Sigmoid colon (tissue), 6 donors: ENCODE measurements at regions not wholly inside any gene's neighbourhood (a gene's known extent, or its start where the extent isn't known, plus 50 kb on each side); places are given as distances from the start of the nearest gene placed in this dataset.

Experiments used
- DNase-seq: peaks from one replicate; pipeline ENCODE4 v3.0.0-alpha.2; 2019
- H3K27ac ChIP-seq, 4 donors: fragments of 200-600 bp; sonication (generic); one replicate each; pipeline ENCODE4 v1.5.1; 2016 to 2019; ENCODE audit warnings: mild to moderate bottlenecking in 1 of 4
- H3K27me3 ChIP-seq, 3 donors: fragments of 200-600 bp; sonication (generic); one replicate each; pipeline ENCODE4 v1.5.1; 2019; ENCODE audit warnings: mild to moderate bottlenecking in 1 of 3
- H3K36me3 ChIP-seq, 4 donors: fragments of 200-600 bp; sonication (generic); one replicate each; pipeline ENCODE4 v1.5.1; 2016 to 2019
- H3K4me1 ChIP-seq, 4 donors: fragments of 200-600 bp; sonication (generic); one replicate each; pipeline ENCODE4 v1.5.1; 2017 to 2019
- H3K4me3 ChIP-seq, 4 donors: fragments of 200-600 bp; sonication (generic); one replicate each; pipeline ENCODE4 v1.5.1; 2017 to 2019; ENCODE audit warnings: mild to moderate bottlenecking in 2 of 4, moderate library complexity in 1 of 4
- H3K9me3 ChIP-seq, 4 donors: fragments of 200-600 bp in 3 of 4; sonication (generic) in 3 of 4; one replicate each; pipeline versions ENCODE4 v1.5.1 to v1.6.1; 2013 to 2019
- EP300 ChIP-seq, 4 donors: sonication (generic); formaldehyde crosslinking; IDR thresholded peaks; one replicate each; pipeline ENCODE4 v1.6.1; 2017; ENCODE audit warnings: antibody characterized with exemption in 4 of 4
- POLR2A ChIP-seq, 2 donors: fragments of 450-650 bp; IDR thresholded peaks; one replicate each; pipeline ENCODE4 v1.6.1; 2016; ENCODE audit warnings: antibody characterized with exemption in 2 of 2, mild to moderate bottlenecking in 2 of 2, moderate library complexity in 2 of 2
- POLR2AphosphoS5 ChIP-seq, 4 donors: sonication (generic); formaldehyde crosslinking; IDR thresholded peaks; one replicate each; pipeline ENCODE4 v1.6.1; 2017; ENCODE audit warnings: antibody characterized with exemption in 4 of 4
- WGBS, 2 donors: extraction: QIAGEN DNeasy Blood & Tissue Kit; methylation state at CpG; one replicate each; pipeline ENCODE4 v1.1.7; 2013; 5-methylcytosine and 5-hydroxymethylcytosine counted together
- intact Hi-C: fragments of 100-400 bp; cut with DNase I; formaldehyde crosslinking; loops from one replicate; pipeline ENCODE4 v1.15.1; 2023
- TF ChIP-seq, protein P1 (sequence below), 4 experiments: fragments of 450-650 bp in 3 of 4; fragments of 200-600 bp in 1 of 4; IDR thresholded peaks; one replicate each; pipeline ENCODE4 v1.5.1; 2016 to 2019; ENCODE audit warnings: antibody characterized with exemption in 4 of 4, mild to moderate bottlenecking in 3 of 4, moderate library complexity in 2 of 4
- donor health status: healthy with polysubstance abuse.
- donor health status: healthy.

DNA sequence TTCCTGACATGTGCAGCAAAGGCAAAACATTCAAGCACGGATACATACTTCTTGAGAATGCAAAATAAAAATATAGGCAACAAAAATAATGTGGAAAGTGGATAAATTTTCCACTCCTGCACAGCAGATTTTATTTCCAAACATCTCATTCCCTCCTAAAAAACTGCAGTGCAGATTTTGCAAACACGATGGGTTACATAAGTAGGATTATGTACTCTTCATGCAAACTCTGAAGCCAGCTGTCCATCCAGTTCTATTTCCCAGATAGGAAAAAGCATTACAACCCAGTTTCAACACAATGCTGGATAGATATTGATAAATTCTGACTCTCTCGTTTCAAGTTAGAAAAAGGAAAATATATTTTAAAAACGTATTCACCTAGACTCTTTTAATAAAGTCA lies 52.7 kb upstream of the CCNG1 start:
- H3K9me3 ChIP-seq = no peaks in the 10 kb centered on the region
- WGBS, 2 donors = 83 to 86% methylated on average over 4 of the region's 4 CpGs
- H3K36me3 ChIP-seq = no peaks in the 10 kb centered on the region
- H3K27me3 ChIP-seq = no peaks in the 10 kb centered on the region
- no peaks in the 10 kb centered on the region for H3K4me1 ChIP-seq
- H3K4me3 ChIP-seq = no peak overlapping the region
- intact Hi-C loops = no loop called here
- DNase-seq = no peak
- H3K27ac ChIP-seq = no peak overlapping the region
- TF ChIP-seq, protein P1, sequence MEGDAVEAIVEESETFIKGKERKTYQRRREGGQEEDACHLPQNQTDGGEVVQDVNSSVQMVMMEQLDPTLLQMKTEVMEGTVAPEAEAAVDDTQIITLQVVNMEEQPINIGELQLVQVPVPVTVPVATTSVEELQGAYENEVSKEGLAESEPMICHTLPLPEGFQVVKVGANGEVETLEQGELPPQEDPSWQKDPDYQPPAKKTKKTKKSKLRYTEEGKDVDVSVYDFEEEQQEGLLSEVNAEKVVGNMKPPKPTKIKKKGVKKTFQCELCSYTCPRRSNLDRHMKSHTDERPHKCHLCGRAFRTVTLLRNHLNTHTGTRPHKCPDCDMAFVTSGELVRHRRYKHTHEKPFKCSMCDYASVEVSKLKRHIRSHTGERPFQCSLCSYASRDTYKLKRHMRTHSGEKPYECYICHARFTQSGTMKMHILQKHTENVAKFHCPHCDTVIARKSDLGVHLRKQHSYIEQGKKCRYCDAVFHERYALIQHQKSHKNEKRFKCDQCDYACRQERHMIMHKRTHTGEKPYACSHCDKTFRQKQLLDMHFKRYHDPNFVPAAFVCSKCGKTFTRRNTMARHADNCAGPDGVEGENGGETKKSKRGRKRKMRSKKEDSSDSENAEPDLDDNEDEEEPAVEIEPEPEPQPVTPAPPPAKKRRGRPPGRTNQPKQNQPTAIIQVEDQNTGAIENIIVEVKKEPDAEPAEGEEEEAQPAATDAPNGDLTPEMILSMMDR (IDR thresholded peaks at IDR 0.05) = no peak
- TF ChIP-seq POLR2A (IDR thresholded peaks at IDR 0.05) (no peak), EP300 (IDR thresholded peaks at IDR 0.05) (no peak), POLR2AphosphoS5 (IDR thresholded peaks at IDR 0.05) (no peak)

DNA sequence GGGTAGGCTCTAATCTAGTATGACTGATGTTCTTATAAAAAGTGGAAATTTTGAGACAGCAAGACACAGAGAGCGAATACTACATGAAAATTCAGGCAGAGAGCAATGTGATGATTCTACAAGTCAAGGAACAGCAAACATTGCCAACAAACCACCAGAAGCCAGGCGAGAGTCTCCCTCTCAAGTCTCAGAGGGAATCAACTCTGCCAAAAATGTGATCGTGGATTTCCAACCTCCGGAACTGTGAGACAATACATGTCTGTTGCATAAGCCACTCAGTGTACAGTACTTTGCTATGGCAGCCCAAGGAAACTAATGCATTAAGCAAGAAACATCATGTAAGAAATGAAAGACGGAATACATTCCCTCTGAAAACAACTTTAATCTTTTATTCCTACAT lies 52.1 kb upstream of the CCNG1 start:
- Histone ChIP-seq H3K9me3 (peaks cover 0 to 2% (median 0%) of the 10 kb centered on the region in 4 donors), H3K27ac (no peak overlapping the region), H3K4me3 (no peak overlapping the region), H3K27me3 (no peaks in the 10 kb centered on the region), H3K4me1 (no peaks in the 10 kb centered on the region), H3K36me3 (no peaks in the 10 kb centered on the region)
- TF ChIP-seq, protein P1 (IDR thresholded peaks at IDR 0.05) = no peak
- TF ChIP-seq POLR2A (IDR thresholded peaks at IDR 0.05) (no peak), POLR2AphosphoS5 (IDR thresholded peaks at IDR 0.05) (no peak), EP300 (IDR thresholded peaks at IDR 0.05) (no peak)
- intact Hi-C loops = no loop called here
- 83 to 86% methylated on average over 5 of the region's 5 CpGs for WGBS, 2 donors
- DNase-seq = no peak

DNA sequence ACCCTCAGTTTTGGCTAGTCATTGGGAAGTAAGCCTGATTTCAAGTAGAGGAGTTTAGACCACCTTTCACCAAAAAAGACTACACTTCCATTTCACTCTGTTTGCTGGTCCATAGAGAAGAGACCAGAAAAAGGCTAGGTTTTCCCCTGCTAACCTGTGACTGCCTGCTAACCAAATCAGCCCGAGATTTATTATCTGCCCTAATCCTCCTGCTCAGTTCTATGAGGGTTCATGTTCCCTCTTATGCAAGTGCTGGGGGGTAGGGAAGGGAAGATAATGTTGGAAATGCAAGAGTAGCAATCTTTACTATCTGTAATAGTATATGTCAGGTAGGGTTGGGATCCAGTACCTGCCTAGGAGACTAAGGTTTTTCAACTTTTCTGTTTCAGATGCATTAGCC lies 51.6 kb upstream of the CCNG1 start:
- H3K4me3 ChIP-seq = no peak overlapping the region

DNA sequence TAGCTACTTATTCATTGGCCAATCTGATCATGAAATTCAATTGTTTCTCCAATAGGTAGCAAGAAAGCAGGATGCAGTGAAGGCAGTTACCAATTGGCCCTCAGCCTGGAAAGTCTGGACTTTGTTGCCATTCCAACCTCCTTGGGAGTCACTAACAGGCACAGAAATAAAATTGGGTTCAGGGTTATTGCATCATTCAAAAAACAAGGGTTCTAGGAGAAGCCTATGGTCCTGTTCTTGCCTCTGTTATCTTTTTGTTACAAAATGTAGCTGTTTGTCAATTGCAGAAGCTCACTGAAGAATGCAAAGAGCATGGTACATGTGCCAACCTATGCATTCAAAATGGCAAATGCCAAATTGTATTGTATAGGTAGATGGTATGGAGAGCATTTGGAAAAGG lies 51.0 kb upstream of the CCNG1 start:
- H3K4me3 ChIP-seq = no peak overlapping the region
- no peaks in the 10 kb centered on the region for H3K36me3 ChIP-seq
- peaks cover 0 to 6% (median 0%) of the 10 kb centered on the region in 4 donors for H3K9me3 ChIP-seq
- no peaks in the 10 kb centered on the region for H3K4me1 ChIP-seq
- DNase-seq = no peak
- H3K27ac ChIP-seq = no peak overlapping the region
- intact Hi-C loops = no loop called here
- TF ChIP-seq EP300 (IDR thresholded peaks at IDR 0.05) (no peak), POLR2A (IDR thresholded peaks at IDR 0.05) (no peak), POLR2AphosphoS5 (IDR thresholded peaks at IDR 0.05) (no peak)
- TF ChIP-seq, protein P1 (IDR thresholded peaks at IDR 0.05) = no peak
- no peaks in the 10 kb centered on the region for H3K27me3 ChIP-seq

More for the DNA sequence above, 51.6 kb upstream of the CCNG1 start:
- DNase-seq = no peak
- H3K9me3 ChIP-seq = peaks cover 0 to 6% (median 0%) of the 10 kb centered on the region in 4 donors
- H3K36me3 ChIP-seq = no peaks in the 10 kb centered on the region
- intact Hi-C loops = no loop called here
- H3K27ac ChIP-seq = no peak overlapping the region
- no peaks in the 10 kb centered on the region for H3K27me3 ChIP-seq
- H3K4me1 ChIP-seq = no peaks in the 10 kb centered on the region
- no peak for TF ChIP-seq POLR2A (IDR thresholded peaks at IDR 0.05)
- TF ChIP-seq, protein P1 (IDR thresholded peaks at IDR 0.05) = no peak
- no peak for TF ChIP-seq EP300 (IDR thresholded peaks at IDR 0.05)
- no peak for TF ChIP-seq POLR2AphosphoS5 (IDR thresholded peaks at IDR 0.05)
- 79% methylated on average over 1 of the region's 1 CpG for WGBS, 2 donors

DNA sequence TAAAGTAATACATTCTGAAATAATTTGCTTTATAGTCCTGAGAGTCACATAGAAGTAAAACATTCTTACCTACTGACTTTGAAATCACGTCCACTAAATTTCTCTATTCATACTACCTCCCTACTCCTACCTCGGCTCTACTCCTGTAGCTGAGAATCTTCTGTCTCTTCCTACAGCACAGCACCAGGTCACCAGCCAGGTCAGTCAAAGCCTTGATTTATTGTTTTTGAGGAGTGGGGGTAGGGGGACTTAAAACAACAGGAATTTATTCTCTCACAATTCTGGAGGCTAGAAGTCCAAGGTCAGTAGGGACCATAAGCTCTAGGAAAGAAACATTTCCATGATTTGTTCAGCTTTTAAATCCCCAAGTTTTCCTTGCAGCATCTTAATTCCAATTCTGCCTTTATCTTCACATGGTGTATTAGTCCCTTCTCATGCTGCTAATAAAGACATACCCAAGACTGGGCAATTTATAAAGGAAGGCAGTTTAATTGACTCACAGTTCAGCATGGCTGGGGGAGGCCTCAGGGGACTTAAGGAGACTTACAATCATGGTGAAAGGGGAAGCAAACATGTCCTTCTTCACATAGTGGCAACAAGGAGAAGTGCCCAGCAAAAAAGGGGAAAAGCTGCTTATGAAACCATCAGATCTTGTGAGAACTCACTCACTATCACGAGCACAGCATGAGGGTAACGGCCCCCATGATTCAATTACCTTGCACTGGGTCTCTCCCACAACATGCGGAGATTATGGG lies 49.6 kb upstream of the CCNG1 start:
- intact Hi-C loops = no loop called here
- Histone ChIP-seq H3K4me3 (no peak overlapping the region), H3K4me1 (no peaks in the 10 kb centered on the region), H3K36me3 (no peaks in the 10 kb centered on the region), H3K27ac (no peak overlapping the region), H3K27me3 (no peaks in the 10 kb centered on the region), H3K9me3 (peaks cover 0 to 6% (median 0%) of the 10 kb centered on the region in 4 donors)
- no peak for TF ChIP-seq POLR2AphosphoS5 (IDR thresholded peaks at IDR 0.05)
- TF ChIP-seq, protein P1 (IDR thresholded peaks at IDR 0.05) = no peak
- TF ChIP-seq EP300 (IDR thresholded peaks at IDR 0.05) = no peak
- no peak for TF ChIP-seq POLR2A (IDR thresholded peaks at IDR 0.05)
- WGBS, 2 donors = 81 to 88% methylated on average over 5 of the region's 5 CpGs
- DNase-seq = no peak
